ENCODE measurements at regions not wholly inside any gene's neighbourhood (a gene's known extent, or its start where the extent isn't known, plus 50 kb on each side); places are given as distances from the start of the nearest gene placed in this dataset.
"Not testable (repeated sequence)": the region's sequence is repeated elsewhere in the genome, so short reads cannot be mapped to it uniquely, and the experiment has no call there.

GRCh38 chr6:115618256-115618655, 442.4 kb downstream of the FRK start:
- DNase-seq = peak; percentile 41

- DNase-seq = no peak
These were observed 443.7 kb downstream of the FRK start for GRCh38 chr6:115617031-115617430.

DNA sequence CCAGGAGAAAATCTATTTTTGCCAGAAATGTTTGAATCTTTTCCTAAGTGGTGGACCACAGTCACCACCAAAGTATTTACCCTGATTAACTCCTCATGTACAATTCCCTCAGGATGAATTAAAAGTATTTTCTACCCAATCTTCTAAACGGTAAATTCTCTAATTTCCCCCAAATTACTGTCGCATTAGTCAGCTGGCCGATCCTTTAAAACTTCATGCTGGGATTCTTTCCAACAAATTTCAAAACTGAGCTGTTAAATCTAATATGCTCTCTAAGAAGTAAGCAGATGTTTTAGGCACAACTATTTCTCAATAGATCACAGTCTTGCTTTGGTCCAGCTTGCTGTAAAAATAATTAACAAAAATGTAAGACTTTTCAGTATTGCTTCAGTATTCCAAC, 447.2 kb downstream of the FRK start:
- no peak for DNase-seq

- no peak for DNase-seq
These were observed 447.8 kb downstream of the FRK start for GRCh38 chr6:115612796-115613479.

- DNase-seq = no peak
These were observed 448.5 kb downstream of the FRK start for GRCh38 chr6:115612216-115612615.

DNA sequence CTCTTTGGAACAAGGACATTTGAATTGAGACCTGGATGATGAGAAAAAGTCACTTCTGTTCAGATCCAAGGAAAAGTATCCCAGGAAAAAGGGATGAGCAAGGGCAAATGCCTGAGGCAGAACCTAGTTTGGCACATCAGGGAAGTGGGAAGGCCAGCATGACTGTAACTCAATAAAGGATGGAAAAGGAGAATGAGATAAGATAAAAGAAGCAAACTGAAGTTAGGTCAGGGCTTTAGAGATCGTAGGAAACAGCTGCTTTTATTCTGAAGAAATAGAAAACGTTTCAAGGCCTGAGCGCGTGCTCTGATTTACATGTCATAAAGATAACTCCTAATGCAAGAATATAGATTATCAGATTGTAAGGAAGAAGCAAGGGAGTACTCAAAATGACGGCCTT, 450.0 kb downstream of the FRK start:
- no peak for DNase-seq

DNA sequence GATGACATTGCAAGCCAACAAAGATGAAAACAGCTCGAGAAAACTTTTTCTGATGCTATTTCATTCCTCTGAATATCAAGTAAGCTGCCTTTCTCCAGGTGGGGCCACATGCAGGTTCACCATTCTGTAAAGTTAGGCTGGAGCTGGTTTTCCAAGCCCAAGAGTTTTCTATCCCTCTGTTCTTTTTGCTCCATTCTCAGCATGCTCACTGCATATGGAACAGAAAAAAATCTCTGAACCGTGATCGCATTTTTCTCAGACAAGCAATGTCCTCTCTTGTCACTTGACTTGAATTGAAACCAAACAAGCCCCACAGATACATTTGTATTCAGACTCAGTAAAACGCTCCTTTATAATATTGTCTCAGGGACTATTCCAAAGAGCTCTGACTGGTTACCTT, 451.6 kb downstream of the FRK start:
- DNase-seq = no peak

DNA sequence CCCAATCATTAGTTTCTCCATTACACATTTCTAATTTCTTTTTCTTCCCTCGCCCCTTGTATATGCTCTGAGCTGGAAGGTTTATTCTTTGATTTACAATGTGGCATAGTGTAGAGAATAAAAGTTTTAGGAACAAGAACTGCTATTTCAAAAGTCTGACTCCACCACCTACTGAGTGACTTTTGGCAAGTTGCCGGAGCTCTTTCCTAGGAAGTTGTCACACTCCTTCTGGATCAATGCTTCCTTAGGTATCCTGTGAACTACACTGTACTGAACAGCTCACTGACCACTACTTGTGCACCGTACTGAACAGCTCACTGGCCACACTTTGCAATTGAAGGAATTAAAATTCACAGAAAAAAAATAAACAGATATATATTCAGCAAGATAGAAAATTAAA, 458.2 kb downstream of the FRK start:
- DNase-seq = no peak

- no peak for DNase-seq
These were observed 459.2 kb downstream of the FRK start for GRCh38 chr6:115601509-115601908.

- no peak for DNase-seq
These were observed 459.6 kb downstream of the FRK start for GRCh38 chr6:115601064-115601463.

GRCh38 chr6:115594891-115595290, 465.8 kb downstream of the FRK start:
- no peak for DNase-seq

DNA sequence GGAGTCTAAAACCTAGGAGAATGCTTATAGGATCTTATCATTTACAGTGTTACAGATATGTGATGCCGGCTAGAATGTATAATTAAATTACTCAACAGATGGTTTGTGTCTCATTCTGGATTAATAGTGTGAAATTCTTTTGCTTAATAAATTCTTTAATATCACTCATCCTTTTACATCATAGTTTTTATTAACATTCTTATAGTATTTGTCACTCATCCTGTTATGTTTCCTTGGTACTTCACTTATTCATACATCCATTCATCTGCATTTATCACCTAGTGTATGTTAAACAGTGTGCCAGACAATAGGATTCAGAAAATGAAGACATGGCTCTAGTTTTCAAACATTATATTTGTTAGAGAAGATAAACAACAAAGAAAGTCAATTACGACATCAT, 468.7 kb downstream of the FRK start:
- DNase-seq = no peak

DNA sequence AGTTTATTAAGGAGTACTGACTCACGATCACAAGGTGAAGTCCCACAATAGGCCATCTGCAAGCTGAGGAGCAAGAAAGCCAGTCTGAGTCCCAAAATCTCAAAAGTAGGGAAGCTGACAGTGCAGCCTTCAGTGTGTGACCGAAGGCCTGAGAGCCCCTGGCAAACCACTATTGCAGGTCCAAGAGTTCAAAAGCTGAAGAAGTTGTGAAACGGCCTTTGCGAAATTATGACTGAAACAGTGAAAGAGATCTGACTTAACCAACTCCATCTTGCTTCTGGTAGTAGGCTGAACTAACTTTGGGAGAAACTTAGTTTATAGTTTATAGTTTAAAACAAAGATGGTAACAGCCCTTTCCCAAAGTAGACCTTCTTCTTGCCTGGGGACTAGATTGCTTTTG, 471.6 kb downstream of the FRK start:
- not testable (repeated sequence) for DNase-seq

DNA sequence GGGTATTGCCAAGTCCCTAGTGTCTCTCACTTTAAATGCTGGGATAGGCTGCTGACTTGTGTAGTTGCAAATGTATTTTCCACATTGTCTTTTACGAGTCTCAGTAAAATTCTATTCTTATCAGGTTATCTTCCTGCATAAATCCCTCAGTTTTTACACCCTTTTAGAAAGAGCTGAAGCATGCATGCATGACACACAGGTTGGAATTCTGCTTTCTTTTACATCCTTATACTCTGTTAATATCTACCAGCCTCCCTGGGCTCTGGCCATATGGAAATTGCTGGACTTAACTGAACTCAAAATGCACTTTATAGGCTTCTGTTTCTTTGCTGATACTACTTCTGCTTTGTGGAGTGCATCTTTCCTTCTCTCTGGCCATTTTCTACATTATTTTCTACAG, 477.4 kb downstream of the FRK start:
- DNase-seq = no peak

- DNase-seq = no peak
These were observed 478.3 kb downstream of the FRK start for GRCh38 chr6:115582386-115582785.

DNA sequence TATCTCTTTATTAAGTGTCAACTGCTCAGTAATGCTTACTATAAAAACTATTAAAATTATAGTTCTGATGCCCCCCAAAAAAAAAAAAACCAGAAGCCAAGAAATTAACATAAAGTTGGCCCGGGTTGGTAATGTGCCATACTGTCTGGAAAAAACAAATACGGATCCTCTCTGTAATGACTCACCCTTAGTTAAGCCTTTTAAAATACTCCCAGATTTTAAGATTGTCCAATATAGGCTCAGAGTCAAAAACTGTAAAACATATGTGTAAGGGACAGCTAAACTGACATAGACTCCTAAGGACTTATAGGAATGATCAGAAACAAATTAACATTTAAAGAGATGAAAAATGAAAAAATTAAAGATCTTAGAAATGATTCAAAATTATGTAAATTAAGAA, 481.1 kb downstream of the FRK start:
- DNase-seq = not testable (repeated sequence)

DNA sequence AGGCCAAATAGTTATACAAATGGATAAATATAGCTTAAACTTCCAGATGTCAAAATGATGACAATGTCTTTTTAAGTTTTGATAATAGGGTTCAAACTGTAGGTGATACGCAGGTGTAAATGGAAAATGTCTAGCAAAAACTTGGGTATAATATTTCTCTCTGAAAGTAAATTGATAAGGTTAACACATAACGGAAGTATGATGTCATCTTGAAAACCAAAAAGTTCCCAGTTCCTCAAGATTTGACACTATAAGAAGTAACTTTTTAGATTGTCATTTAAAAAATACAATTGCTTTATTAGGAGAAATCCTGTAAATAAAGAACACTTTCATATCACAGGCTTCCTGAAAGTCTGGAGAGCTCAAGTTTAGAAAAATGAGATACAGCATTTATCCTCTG, 483.4 kb downstream of the FRK start:
- no peak for DNase-seq

DNA sequence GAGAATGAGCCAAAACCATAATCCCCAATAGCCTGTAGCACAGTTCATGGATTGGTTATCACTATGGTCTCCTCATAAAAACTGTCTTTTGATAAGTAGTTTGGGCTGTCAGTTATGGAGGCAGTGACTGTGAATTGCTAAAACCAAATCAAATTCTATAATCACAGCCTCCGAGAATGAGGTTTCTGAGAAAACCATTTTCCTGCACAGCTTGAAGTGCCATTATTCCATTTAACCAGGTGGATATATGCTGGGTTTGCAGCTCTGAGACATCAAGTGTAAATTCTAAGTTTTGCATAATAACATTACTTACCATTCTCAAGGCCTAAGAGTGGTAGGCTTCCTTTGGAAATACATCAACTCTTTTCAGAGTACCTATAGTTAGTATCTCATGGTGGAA, 485.4 kb downstream of the FRK start:
- DNase-seq = no peak

GRCh38 chr6:115573861-115574260, 486.8 kb downstream of the FRK start:
- DNase-seq = no peak

DNA sequence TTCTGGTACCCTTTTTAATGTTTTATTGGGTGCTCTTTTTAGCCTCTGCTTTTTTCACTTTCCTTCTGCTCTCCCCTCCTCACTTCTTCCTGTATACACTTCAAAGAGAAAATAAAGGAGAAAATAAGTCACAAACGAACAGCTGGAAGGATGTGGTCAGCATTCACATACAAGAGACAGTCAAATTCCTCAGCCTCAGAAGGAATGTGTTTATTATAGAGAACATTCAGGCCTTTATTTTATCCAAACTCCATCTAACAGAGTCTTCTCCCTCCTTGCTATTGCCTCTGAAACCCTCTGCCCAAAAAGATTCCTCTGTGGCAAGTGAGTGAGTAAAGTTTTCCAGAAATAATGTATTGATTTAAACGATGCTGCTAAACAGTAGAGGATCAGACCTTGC, 490.4 kb downstream of the FRK start:
- no peak for DNase-seq

DNA sequence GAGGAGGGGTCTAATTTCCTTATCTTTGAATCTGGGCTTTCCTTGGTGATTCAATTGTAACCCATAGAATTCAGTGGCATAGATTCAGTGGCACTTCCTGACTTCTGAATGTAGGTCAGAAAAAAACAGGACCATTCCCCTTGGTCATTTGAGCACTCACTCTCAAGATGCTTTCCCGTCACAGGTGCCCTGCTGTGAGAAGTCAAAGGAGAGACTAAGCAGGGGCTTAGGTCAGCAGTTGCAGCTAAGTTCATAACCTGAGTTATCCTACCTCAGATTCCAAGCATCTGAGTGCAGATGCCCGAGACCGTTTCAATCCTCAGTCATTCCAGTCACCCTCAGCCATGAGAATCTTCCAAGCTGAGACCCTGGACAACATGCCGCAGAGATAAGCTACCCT, 506.6 kb downstream of the FRK start:
- no peak for DNase-seq

DNA sequence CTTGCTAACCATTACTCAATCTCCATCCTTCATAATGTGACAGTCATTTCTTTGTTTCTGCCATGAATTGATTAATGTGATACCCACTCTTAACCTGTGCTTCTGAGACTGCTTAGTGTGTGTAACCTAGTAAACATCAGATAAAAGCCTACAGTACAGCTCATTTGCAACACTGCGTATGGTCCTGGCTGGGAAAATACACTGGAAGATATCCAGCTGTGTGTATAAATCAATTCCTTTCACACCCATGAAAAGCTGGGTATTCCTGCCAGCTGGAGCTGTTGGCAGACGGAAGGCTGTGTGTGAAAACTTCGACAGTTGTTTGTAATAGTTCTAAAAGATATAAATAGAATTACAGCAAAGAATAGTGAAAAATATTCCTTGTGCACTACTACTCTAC, 509.2 kb downstream of the FRK start:
- DNase-seq = peak; percentile 60

- DNase-seq = no peak
These were observed 515.1 kb downstream of the FRK start for GRCh38 chr6:115545672-115545986.

DNA sequence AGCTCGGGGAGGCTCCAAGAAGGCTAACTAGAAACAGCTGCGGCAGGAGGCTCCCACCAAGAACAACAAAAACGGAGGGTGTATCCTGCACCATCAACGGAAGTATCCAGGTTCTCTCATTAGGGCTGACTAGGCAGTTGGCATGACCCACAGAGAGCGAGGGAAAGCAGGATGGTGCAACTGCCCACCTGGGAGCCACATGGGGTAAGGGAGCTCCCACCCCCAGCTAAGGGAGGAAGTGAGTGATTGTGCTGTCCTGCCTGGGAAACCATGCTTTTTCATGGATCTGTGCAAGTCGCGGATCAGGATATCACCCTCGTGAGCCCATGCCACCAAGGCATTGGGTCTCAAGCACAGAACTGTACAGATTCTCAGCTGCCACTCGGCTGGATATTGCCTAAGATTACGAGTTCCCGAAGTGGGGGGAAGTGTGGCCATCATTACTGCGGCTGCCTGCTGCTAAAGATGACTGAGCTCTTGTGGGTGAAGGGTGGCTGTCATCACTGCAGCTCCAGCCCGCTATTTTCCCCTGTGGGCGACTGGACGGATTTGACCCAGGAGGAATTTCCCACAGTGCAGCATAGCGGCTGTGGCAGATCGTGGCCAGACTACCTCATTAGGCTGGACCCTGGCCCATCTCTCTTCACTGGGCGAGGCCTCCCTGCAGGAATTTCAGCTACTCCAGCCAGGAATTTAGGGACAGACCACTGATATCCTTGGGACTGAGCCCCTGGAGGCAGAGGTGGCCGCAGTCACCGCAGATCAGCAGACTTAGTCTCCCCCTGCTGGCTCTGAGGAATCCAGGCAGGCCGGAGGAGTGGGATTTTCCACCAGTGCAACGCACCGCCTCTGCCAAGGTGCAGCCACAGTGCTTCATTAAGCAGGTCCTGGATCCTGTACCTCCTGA, 515.7 kb downstream of the FRK start:
- no peak for DNase-seq

Measured in right hindlimb (tissue), 1 donor.